Keratinocyte (primary cell): ENCODE measurements at regions not wholly inside any gene's neighbourhood (a gene's known extent, or its start where the extent isn't known, plus 50 kb on each side); places are given as distances from the start of the nearest gene placed in this dataset.

ENCODE experiments used
- DNase-seq: peaks from one replicate; pipeline ENCODE4 v3.0.0-alpha.2; 2011; ENCODE audit warnings: low read depth, missing footprints, low spot score
- FAIRE-seq: peaks from 2 replicates; lab custom pipeline; 2011; peaks lifted over from hg19 to GRCh38; lab: Jason Lieb, UNC
- H2AFZ ChIP-seq: 2 replicates; pipeline ENCODE4 v1.6.0; 2012; ENCODE audit warnings: low read length, control low read depth, inconsistent platforms; ENCODE audit not compliant: control insufficient read depth
- H3K27ac ChIP-seq: 2 replicates; pipeline ENCODE4 v1.5.1; 2011; ENCODE audit warnings: low read length; ENCODE audit not compliant: control insufficient read depth, insufficient read depth
- H3K27me3 ChIP-seq: 3 replicates; pipeline ENCODE4 v1.6.0; 2011; ENCODE audit warnings: low read length; ENCODE audit not compliant: control insufficient read depth, insufficient read depth; ENCODE audit errors: extremely low read depth
- H3K36me3 ChIP-seq, 2 experiments: 2 replicates in 1 of 2; 3 replicates in 1 of 2; pipeline ENCODE4 v1.5.1; 2011; ENCODE audit warnings: low read length in 2 of 2, mild to moderate bottlenecking in 1 of 2; ENCODE audit not compliant: control insufficient read depth in 2 of 2, insufficient read depth in 2 of 2; ENCODE audit errors: extremely low read depth in 1 of 2
- H3K4me1 ChIP-seq: 3 replicates; pipeline ENCODE4 v1.5.1; 2011; ENCODE audit warnings: low read length; ENCODE audit not compliant: control insufficient read depth, insufficient read depth; ENCODE audit errors: extremely low read depth
- H3K4me2 ChIP-seq: 3 replicates; pipeline ENCODE4 v1.6.0; 2011; ENCODE audit warnings: low read depth, low read length; ENCODE audit not compliant: control insufficient read depth, insufficient read depth; ENCODE audit errors: extremely low read depth
- H3K4me3 ChIP-seq, 3 experiments: fragments of 200-600 bp in 1 of 3; sonication (generic) in 1 of 3; 2 replicates in 2 of 3; 3 replicates in 1 of 3; pipeline ENCODE4 v1.5.1; 2011 to 2016; ENCODE audit warnings: low read length in 3 of 3, mild to moderate bottlenecking in 3 of 3, control low read depth in 2 of 3, inconsistent platforms in 1 of 3, low read depth in 1 of 3, mixed read lengths in 1 of 3, mixed run types in 1 of 3, moderate library complexity in 1 of 3; ENCODE audit not compliant: control insufficient read depth in 2 of 3, insufficient read depth in 2 of 3; ENCODE audit errors: extremely low read depth in 1 of 3
- H3K79me2 ChIP-seq: 2 replicates; pipeline ENCODE4 v1.6.0; 2012; ENCODE audit warnings: low read length; ENCODE audit not compliant: control insufficient read depth, insufficient read depth
- H3K9ac ChIP-seq: 3 replicates; pipeline ENCODE4 v1.6.0; 2011; ENCODE audit warnings: low read length; ENCODE audit not compliant: control insufficient read depth, insufficient read depth; ENCODE audit errors: extremely low read depth
- H3K9me1 ChIP-seq: 3 replicates; pipeline ENCODE4 v1.6.0; 2011; ENCODE audit warnings: low read length; ENCODE audit not compliant: control insufficient read depth, insufficient read depth; ENCODE audit errors: extremely low read depth
- H3K9me3 ChIP-seq: 2 replicates; pipeline ENCODE4 v1.5.1; 2012; ENCODE audit warnings: low read depth, low read length; ENCODE audit not compliant: control insufficient read depth
- H4K20me1 ChIP-seq: 3 replicates; pipeline ENCODE4 v1.6.0; 2011; ENCODE audit warnings: low read length; ENCODE audit not compliant: control insufficient read depth, insufficient read depth; ENCODE audit errors: extremely low read depth
- EZH2 ChIP-seq: IDR thresholded peaks from one replicate; pipeline ENCODE4 v1.6.1; 2012; ENCODE audit warnings: inconsistent platforms, mild to moderate bottlenecking, low read length, moderate library complexity
- dilution Hi-C: fragments of 300-500 bp; cut with MboI; formaldehyde crosslinking; loops from one replicate; pipeline ENCODE4 v1.7.0; 2020; ENCODE audit warnings: low sequenced_read_pairs; ENCODE audit not compliant: extremely low pct_ligation_motif_present
- TF ChIP-seq, protein P1 (sequence below), 3 experiments: IDR thresholded peaks in 1 of 3; conservative IDR thresholded peaks in 1 of 3; optimal IDR thresholded peaks in 1 of 3; 2 replicates in 2 of 3; 3 replicates in 1 of 3; pipeline versions ENCODE3 to v1.5.1; 2011; ENCODE audit warnings: low read length in 3 of 3, mild to moderate bottlenecking in 3 of 3, moderate library complexity in 2 of 3, control low read depth in 1 of 3, inconsistent platforms in 1 of 3; ENCODE audit not compliant: insufficient read depth in 2 of 3; ENCODE audit errors: extremely low read depth in 1 of 3

DNA sequence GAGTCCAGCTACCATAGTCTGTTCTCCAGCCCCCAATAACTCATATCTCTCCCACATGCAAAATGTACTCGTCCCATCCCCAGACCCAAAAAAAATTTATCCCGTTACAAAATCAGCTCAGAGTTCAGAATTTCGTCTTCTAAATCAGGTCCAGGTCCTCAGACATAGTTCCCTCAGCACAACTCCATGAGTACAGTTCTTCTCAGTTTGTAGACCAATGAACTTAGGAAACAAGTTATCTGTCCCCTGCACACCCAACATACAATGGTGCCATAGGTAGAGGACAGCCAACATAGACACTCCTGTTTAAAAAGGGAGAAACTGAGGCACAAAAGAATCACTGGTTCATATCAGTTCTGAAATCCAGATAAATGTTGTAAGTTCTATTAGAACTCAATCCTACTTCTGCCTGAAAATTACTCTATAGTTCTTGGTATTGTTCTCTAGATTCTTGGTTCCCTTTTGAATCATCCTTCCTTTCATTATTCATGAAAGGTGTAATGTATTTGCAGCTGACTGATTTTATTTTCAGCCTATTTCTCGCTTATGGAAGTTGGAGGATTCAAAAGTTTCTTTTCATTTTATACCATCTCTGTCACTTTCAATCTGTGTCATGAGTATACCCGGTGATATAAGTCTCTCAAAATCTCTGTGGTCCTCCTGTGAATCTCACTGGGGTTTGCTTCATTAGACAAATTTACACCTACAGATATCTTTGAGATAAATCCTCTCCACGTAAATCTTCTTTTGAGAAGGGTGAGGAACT lies 75.8 kb upstream of the TSPAN2 start:
- no peaks in the 10 kb centered on the region for H3K36me3 ChIP-seq
- no peak overlapping the region for H3K4me2 ChIP-seq
- no peaks in the 10 kb centered on the region for H4K20me1 ChIP-seq
- no peak overlapping the region for H3K27ac ChIP-seq
- H3K27me3 ChIP-seq, result no peaks in the 10 kb centered on the region
- no peak overlapping the region for H3K4me3 ChIP-seq
- DNase-seq (no peak), FAIRE-seq (no peak)
- H3K79me2 ChIP-seq, result no peaks in the 10 kb centered on the region
- H3K9me3 ChIP-seq, result no peaks in the 10 kb centered on the region
- dilution Hi-C loops, result no loop called here
- no peak overlapping the region for H3K9ac ChIP-seq
- H3K4me1 ChIP-seq, result peaks cover 36% of the 10 kb centered on the region
- no peak overlapping the region for H2AFZ ChIP-seq
- TF ChIP-seq EZH2, result no peak
- TF ChIP-seq, protein P1, sequence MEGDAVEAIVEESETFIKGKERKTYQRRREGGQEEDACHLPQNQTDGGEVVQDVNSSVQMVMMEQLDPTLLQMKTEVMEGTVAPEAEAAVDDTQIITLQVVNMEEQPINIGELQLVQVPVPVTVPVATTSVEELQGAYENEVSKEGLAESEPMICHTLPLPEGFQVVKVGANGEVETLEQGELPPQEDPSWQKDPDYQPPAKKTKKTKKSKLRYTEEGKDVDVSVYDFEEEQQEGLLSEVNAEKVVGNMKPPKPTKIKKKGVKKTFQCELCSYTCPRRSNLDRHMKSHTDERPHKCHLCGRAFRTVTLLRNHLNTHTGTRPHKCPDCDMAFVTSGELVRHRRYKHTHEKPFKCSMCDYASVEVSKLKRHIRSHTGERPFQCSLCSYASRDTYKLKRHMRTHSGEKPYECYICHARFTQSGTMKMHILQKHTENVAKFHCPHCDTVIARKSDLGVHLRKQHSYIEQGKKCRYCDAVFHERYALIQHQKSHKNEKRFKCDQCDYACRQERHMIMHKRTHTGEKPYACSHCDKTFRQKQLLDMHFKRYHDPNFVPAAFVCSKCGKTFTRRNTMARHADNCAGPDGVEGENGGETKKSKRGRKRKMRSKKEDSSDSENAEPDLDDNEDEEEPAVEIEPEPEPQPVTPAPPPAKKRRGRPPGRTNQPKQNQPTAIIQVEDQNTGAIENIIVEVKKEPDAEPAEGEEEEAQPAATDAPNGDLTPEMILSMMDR (optimal IDR thresholded peaks at IDR 0.05 in 1 of 3, IDR thresholded peaks at IDR 0.05 in 1 of 3, conservative IDR thresholded peaks at IDR 0.05 in 1 of 3; ENCODE audit: extremely low read depth in 1 of 3, insufficient read depth in 2 of 3, low read length in 3 of 3), result no peak
- no peaks in the 10 kb centered on the region for H3K9me1 ChIP-seq

DNA sequence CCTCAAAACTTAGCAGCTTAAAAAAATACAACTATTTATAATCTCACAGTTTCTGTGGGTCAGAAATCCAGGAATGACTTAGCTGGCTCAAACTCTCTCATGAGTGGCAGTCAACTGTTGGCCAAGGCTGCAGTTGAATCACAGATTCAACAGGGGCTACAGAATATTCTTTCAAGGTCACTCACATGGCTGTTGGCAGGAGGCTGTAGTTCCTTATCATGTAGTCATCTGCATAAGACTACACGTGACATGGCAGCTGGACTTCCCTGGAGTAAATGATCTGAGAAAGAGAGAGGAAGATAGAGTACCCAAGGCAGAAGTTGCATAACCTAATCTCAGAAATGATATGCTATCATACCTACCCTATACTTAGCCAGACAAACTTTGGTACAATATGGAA lies 75.2 kb upstream of the TSPAN2 start:
- no peaks in the 10 kb centered on the region for H4K20me1 ChIP-seq
- no peaks in the 10 kb centered on the region for H3K9me3 ChIP-seq
- H3K4me3 ChIP-seq, result no peak overlapping the region
- no peak overlapping the region for H2AFZ ChIP-seq
- H3K27ac ChIP-seq, result no peak overlapping the region
- DNase-seq (no peak), FAIRE-seq (no peak)
- no peaks in the 10 kb centered on the region for H3K27me3 ChIP-seq
- dilution Hi-C loops, result no loop called here
- no peak overlapping the region for H3K9ac ChIP-seq
- H3K9me1 ChIP-seq, result no peaks in the 10 kb centered on the region
- H3K36me3 ChIP-seq, result no peaks in the 10 kb centered on the region
- no peak overlapping the region for H3K4me2 ChIP-seq
- no peaks in the 10 kb centered on the region for H3K79me2 ChIP-seq
- peaks cover 29% of the 10 kb centered on the region for H3K4me1 ChIP-seq
- TF ChIP-seq, protein P1 (optimal IDR thresholded peaks at IDR 0.05 in 1 of 3, IDR thresholded peaks at IDR 0.05 in 1 of 3, conservative IDR thresholded peaks at IDR 0.05 in 1 of 3; ENCODE audit: extremely low read depth in 1 of 3, insufficient read depth in 2 of 3, low read length in 3 of 3), result no peak
- TF ChIP-seq EZH2, result no peak
